GM12878 (cell line): ENCODE measurements at regions not wholly inside any gene's neighbourhood (a gene's known extent, or its start where the extent isn't known, plus 50 kb on each side); places are given as distances from the start of the nearest gene placed in this dataset.

Experiments used
- ATAC-seq: fragments of 200-7000 bp; cut with Tn5 transposase; 3 replicates; pipeline ENCODE4 v1.9.1; 2020; ENCODE audit warnings: mild to moderate bottlenecking, moderate library complexity
- BruUV-seq: library from RNA; stranded (reverse); fragments of 400-500 nt; replicated peaks from 2 replicates; lab custom pipeline; 2021; lab: Mats Ljungman, UMichigan
- CTCF ChIA-PET: fragments of 300-600 bp; sonication (Branson Sonifier 250); formaldehyde crosslinking; extraction: SDS; loops from one replicate; lab custom pipeline; 2021; ENCODE audit warnings: inconsistent platforms; lab: Yijun Ruan, JAX
- POLR2A ChIA-PET: fragments of 350-600 bp; formaldehyde crosslinking; extraction: SDS; loops from one replicate; lab custom pipeline; 2021; ENCODE audit warnings: inconsistent platforms; lab: Charles Lee
- RAD21 ChIA-PET: fragments of 300-600 bp; sonication (Branson Sonifier 250); formaldehyde crosslinking; loops from one replicate; lab custom pipeline; 2023; ENCODE audit warnings: antibody characterized with exemption; ENCODE audit not compliant: unreplicated experiment; lab: Charles Lee
- SMC1A ChIA-PET: fragments of 300-600 bp; sonication (Branson Sonifier 250); formaldehyde crosslinking; loops from one replicate; lab custom pipeline; 2023; ENCODE audit not compliant: unreplicated experiment, uncharacterized antibody; lab: Charles Lee
- DNase-seq: peaks from one replicate; pipeline ENCODE4 v3.0.0-alpha.2; 2011; ENCODE audit warnings: low read depth, low spot score
- FAIRE-seq: peaks from 3 replicates; lab custom pipeline; 2011; peaks lifted over from hg19 to GRCh38; lab: Jason Lieb, UNC
- H2AFZ ChIP-seq: 2 replicates; pipeline ENCODE4 v1.6.0; 2011; ENCODE audit warnings: low read depth, low read length, control low read depth; ENCODE audit not compliant: control insufficient read depth
- H3K27ac ChIP-seq: 2 replicates; pipeline ENCODE4 v1.5.1; 2011; ENCODE audit warnings: control low read depth; ENCODE audit not compliant: control insufficient read depth, insufficient read depth
- H3K27me3 ChIP-seq, 2 experiments: replicated peaks in 1 of 2; 2 replicates each; pipeline versions ENCODE4 v1.6.0 to v1.6.1; 2011; ENCODE audit warnings: low read length in 1 of 2; ENCODE audit not compliant: control insufficient read depth in 2 of 2, insufficient read depth in 2 of 2
- H3K36me3 ChIP-seq, 2 experiments: 2 replicates each; pipeline ENCODE4 v1.5.1; 2011; ENCODE audit warnings: low read length in 1 of 2; ENCODE audit not compliant: control insufficient read depth in 2 of 2, insufficient read depth in 2 of 2
- H3K4me1 ChIP-seq: 2 replicates; pipeline ENCODE4 v1.6.1; 2011; ENCODE audit warnings: mild to moderate bottlenecking, low read length, moderate library complexity, mixed read lengths; ENCODE audit not compliant: control insufficient read depth, insufficient read depth
- H3K4me2 ChIP-seq: 2 replicates; pipeline ENCODE4 v1.6.0; 2011; ENCODE audit warnings: control low read depth; ENCODE audit not compliant: control insufficient read depth, insufficient read depth
- H3K4me3 ChIP-seq: fragments of 200-600 bp; sonication (generic); 2 replicates; pipeline ENCODE4 v1.5.1; 2016
- H3K79me2 ChIP-seq: 2 replicates; pipeline ENCODE4 v1.6.0; 2011; ENCODE audit warnings: low read length; ENCODE audit not compliant: control insufficient read depth, insufficient read depth
- H3K9ac ChIP-seq: 2 replicates; pipeline ENCODE4 v1.8.0; 2011; ENCODE audit warnings: low read length, control low read depth, mixed read lengths; ENCODE audit not compliant: control insufficient read depth, insufficient read depth
- H3K9me3 ChIP-seq: replicated peaks from 3 replicates; pipeline ENCODE4 v1.5.1; 2011; ENCODE audit warnings: mild to moderate bottlenecking, low read length; ENCODE audit not compliant: control insufficient read depth, insufficient read depth
- H4K20me1 ChIP-seq: 2 replicates; pipeline ENCODE4 v1.6.0; 2011; ENCODE audit not compliant: control insufficient read depth, insufficient read depth
- CEBPB ChIP-seq, 2 experiments: fragments of 150-350 bp in 1 of 2; IDR thresholded peaks; 2 replicates each; pipeline ENCODE4 v1.6.1; 2012 to 2014; ENCODE audit warnings: low read depth in 2 of 2, low read length in 2 of 2, borderline replicate concordance in 1 of 2, inconsistent platforms in 1 of 2
- HDGF ChIP-seq: fragments of 450-650 bp; IDR thresholded peaks from 2 replicates; pipeline ENCODE4 v1.6.1; 2016; ENCODE audit warnings: antibody characterized with exemption
- IRF4 ChIP-seq: IDR thresholded peaks from 2 replicates; pipeline ENCODE4 v1.6.1; 2011; ENCODE audit warnings: low read depth, low read length
- LARP7 ChIP-seq: fragments of 450-650 bp; IDR thresholded peaks from 2 replicates; pipeline ENCODE4 v1.6.1; 2017; ENCODE audit warnings: mild to moderate bottlenecking
- MYB ChIP-seq: fragments of 150-350 bp; IDR thresholded peaks from 2 replicates; pipeline ENCODE4 v1.6.1; 2014; ENCODE audit warnings: mild to moderate bottlenecking, low read depth, low read length, borderline replicate concordance
- NFYB ChIP-seq: IDR thresholded peaks from 2 replicates; pipeline ENCODE4 v1.6.1; 2011; ENCODE audit warnings: low read depth, mild to moderate bottlenecking, low read length, improper control_type of control experiment, moderate library complexity; ENCODE audit not compliant: insufficient read depth
- PML ChIP-seq: IDR thresholded peaks from 2 replicates; pipeline ENCODE4 v1.6.1; 2012; ENCODE audit warnings: low read length, inconsistent platforms
- SMAD1 ChIP-seq: fragments of 450-650 bp; IDR thresholded peaks from 2 replicates; pipeline ENCODE4 v1.6.1; 2018; ENCODE audit warnings: mild to moderate bottlenecking, low read depth; ENCODE audit not compliant: partially characterized antibody
- SPI1 ChIP-seq: IDR thresholded peaks from 2 replicates; pipeline ENCODE4 v1.6.1; 2011; ENCODE audit warnings: low read depth, mild to moderate bottlenecking, low read length, moderate library complexity, borderline replicate concordance; ENCODE audit not compliant: insufficient read depth
- SREBF1 ChIP-seq: IDR thresholded peaks from 2 replicates; pipeline ENCODE4 v1.6.1; 2012; ENCODE audit warnings: mild to moderate bottlenecking, low read length
- TARDBP ChIP-seq: IDR thresholded peaks from 2 replicates; pipeline ENCODE4 v1.6.1; 2016; ENCODE audit warnings: borderline replicate concordance
- WRNIP1 ChIP-seq: IDR thresholded peaks from 2 replicates; pipeline ENCODE4 v1.6.1; 2011; ENCODE audit warnings: low read depth, low read length, improper control_type of control experiment, borderline replicate concordance
- WGBS: methylation state at CpG from one replicate; pipeline ENCODE4 v1.1.6; 2016; ENCODE audit warnings: low lambda C conversion rate; ENCODE audit not compliant: insufficient replicate concordance, insufficient coverage; ENCODE audit errors: missing lambda C conversion rate; 5-methylcytosine and 5-hydroxymethylcytosine counted together
- in situ Hi-C: fragments of 300-500 bp; cut with MboI; formaldehyde crosslinking; loops from 9 replicates; pipeline ENCODE4 v1.14.3; 2018; ENCODE audit warnings: mixed read lengths
- intact Hi-C: fragments of 100-400 bp; cut with micrococcal nuclease; formaldehyde crosslinking; loops from one replicate; pipeline ENCODE4 v1.14.2; 2022; ENCODE audit not compliant: unreplicated experiment
- TF ChIP-seq, protein P1 (sequence below), 3 experiments: IDR thresholded peaks in 2 of 3; conservative IDR thresholded peaks in 1 of 3; 2 replicates each; pipeline ENCODE4 v1.5.1; 2011; ENCODE audit warnings: low read depth in 3 of 3, low read length in 3 of 3, mild to moderate bottlenecking in 3 of 3, control low read depth in 2 of 3, moderate library complexity in 2 of 3, inconsistent platforms in 1 of 3, mixed read lengths in 1 of 3; ENCODE audit not compliant: control insufficient read depth in 2 of 3, insufficient read depth in 1 of 3; ENCODE audit errors: extremely low read depth in 1 of 3
- TF ChIP-seq, protein P2 (sequence below): IDR thresholded peaks from 2 replicates; pipeline ENCODE4 v1.6.1; 2011; ENCODE audit warnings: mild to moderate bottlenecking, low read depth, low read length, moderate library complexity; ENCODE audit not compliant: insufficient replicate concordance
- TF ChIP-seq, protein P3 (sequence below): fragments of 450-650 bp; IDR thresholded peaks from 2 replicates; pipeline ENCODE4 v1.6.1; 2016; ENCODE audit warnings: mild to moderate bottlenecking
- TF ChIP-seq, protein P4 (sequence below): fragments of 450-650 bp; IDR thresholded peaks from 2 replicates; pipeline ENCODE4 v1.6.1; 2017; ENCODE audit warnings: mild to moderate bottlenecking

DNA sequence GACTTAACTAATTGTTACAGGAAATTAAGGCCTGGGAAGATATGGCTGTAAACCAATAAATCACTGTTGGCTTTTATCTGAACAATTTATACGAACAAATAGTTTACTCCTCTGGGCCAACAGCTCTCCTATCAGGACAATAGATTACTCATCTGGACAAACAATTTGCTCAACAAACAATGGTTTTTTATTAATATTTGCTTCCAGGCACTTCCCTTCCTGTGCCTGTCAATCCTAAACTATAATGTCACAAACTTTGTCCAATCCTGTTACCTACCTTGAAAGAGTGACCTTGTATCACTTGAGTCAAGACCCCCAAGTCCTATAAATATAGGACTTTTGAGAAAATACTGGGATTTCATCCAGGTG is 87.6 kb upstream of the OR9Q1 start (continued):
- TF ChIP-seq, protein P1, sequence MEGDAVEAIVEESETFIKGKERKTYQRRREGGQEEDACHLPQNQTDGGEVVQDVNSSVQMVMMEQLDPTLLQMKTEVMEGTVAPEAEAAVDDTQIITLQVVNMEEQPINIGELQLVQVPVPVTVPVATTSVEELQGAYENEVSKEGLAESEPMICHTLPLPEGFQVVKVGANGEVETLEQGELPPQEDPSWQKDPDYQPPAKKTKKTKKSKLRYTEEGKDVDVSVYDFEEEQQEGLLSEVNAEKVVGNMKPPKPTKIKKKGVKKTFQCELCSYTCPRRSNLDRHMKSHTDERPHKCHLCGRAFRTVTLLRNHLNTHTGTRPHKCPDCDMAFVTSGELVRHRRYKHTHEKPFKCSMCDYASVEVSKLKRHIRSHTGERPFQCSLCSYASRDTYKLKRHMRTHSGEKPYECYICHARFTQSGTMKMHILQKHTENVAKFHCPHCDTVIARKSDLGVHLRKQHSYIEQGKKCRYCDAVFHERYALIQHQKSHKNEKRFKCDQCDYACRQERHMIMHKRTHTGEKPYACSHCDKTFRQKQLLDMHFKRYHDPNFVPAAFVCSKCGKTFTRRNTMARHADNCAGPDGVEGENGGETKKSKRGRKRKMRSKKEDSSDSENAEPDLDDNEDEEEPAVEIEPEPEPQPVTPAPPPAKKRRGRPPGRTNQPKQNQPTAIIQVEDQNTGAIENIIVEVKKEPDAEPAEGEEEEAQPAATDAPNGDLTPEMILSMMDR (IDR thresholded peaks at IDR 0.05 in 2 of 3, conservative IDR thresholded peaks at IDR 0.05 in 1 of 3; ENCODE audit: control insufficient read depth in 2 of 3, extremely low read depth in 1 of 3, insufficient read depth in 1 of 3, low read depth in 3 of 3, low read length in 3 of 3), result no peak

DNA sequence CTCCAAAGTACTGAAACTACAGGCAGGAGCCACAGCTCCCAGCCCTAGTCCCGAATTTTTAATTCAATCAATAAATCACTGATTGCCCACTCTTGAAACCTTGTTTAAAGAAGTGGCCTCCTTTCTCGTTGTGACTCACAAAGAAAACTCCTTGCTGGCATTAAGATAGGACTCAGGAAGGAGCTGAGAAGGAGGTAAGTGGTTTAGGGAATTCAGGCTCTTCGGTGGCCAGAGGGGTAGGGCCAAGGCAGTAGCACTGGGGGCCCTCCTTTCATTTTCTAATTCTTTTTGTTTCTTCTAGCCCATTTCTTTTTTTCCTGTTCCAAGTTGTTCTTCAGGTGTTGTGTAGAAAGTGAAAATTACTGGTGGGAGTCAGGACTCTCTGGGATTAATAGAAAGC is 86.2 kb upstream of the OR9Q1 start:
- in situ Hi-C loops (no loop called here), intact Hi-C loops (no loop called here)
- DNase-seq (no peak), ATAC-seq (no peak), FAIRE-seq (no peak)
- no peak overlapping the region for H3K4me3 ChIP-seq
- H3K9ac ChIP-seq, result no peak overlapping the region
- BruUV-seq, result no TSS peak
- H3K4me1 ChIP-seq, result no peaks in the 10 kb centered on the region
- WGBS, result 20% methylated on average over 3 of the region's 3 CpGs
- ChIA-PET SMC1A (no interaction called here), RAD21 (no interaction called here), POLR2A (no interaction called here), CTCF (no interaction called here)
- H3K36me3 ChIP-seq, result no peaks in the 10 kb centered on the region
- H4K20me1 ChIP-seq, result no peaks in the 10 kb centered on the region
- H3K9me3 ChIP-seq, result no peaks in the 10 kb centered on the region
- no peaks in the 10 kb centered on the region for H3K79me2 ChIP-seq
- peaks cover 0 to 2% of the 10 kb centered on the region in 2 experiments; a peak in 1 of 4 replicates for H3K27me3 ChIP-seq
- H2AFZ ChIP-seq, result no peak overlapping the region
- H3K27ac ChIP-seq, result no peak overlapping the region
- no peak overlapping the region for H3K4me2 ChIP-seq
- TF ChIP-seq TARDBP, result no peak
- TF ChIP-seq NFYB, result no peak
- TF ChIP-seq LARP7, result no peak
- no peak for TF ChIP-seq SMAD1
- TF ChIP-seq MYB, result no peak
- TF ChIP-seq SREBF1, result no peak
- TF ChIP-seq CEBPB (IDR thresholded peaks at IDR 0.05; ENCODE audit: borderline replicate concordance in 1 of 2, low read depth in 2 of 2, low read length in 2 of 2), result no peak
- TF ChIP-seq, protein P2, sequence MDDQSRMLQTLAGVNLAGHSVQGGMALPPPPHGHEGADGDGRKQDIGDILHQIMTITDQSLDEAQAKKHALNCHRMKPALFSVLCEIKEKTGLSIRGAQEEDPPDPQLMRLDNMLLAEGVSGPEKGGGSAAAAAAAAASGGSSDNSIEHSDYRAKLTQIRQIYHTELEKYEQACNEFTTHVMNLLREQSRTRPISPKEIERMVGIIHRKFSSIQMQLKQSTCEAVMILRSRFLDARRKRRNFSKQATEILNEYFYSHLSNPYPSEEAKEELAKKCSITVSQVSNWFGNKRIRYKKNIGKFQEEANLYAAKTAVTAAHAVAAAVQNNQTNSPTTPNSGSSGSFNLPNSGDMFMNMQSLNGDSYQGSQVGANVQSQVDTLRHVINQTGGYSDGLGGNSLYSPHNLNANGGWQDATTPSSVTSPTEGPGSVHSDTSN, result no peak
- TF ChIP-seq WRNIP1, result no peak
- TF ChIP-seq, protein P3, sequence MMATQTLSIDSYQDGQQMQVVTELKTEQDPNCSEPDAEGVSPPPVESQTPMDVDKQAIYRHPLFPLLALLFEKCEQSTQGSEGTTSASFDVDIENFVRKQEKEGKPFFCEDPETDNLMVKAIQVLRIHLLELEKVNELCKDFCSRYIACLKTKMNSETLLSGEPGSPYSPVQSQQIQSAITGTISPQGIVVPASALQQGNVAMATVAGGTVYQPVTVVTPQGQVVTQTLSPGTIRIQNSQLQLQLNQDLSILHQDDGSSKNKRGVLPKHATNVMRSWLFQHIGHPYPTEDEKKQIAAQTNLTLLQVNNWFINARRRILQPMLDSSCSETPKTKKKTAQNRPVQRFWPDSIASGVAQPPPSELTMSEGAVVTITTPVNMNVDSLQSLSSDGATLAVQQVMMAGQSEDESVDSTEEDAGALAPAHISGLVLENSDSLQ, result no peak
- TF ChIP-seq IRF4, result no peak
- TF ChIP-seq HDGF, result no peak
- TF ChIP-seq, protein P4, sequence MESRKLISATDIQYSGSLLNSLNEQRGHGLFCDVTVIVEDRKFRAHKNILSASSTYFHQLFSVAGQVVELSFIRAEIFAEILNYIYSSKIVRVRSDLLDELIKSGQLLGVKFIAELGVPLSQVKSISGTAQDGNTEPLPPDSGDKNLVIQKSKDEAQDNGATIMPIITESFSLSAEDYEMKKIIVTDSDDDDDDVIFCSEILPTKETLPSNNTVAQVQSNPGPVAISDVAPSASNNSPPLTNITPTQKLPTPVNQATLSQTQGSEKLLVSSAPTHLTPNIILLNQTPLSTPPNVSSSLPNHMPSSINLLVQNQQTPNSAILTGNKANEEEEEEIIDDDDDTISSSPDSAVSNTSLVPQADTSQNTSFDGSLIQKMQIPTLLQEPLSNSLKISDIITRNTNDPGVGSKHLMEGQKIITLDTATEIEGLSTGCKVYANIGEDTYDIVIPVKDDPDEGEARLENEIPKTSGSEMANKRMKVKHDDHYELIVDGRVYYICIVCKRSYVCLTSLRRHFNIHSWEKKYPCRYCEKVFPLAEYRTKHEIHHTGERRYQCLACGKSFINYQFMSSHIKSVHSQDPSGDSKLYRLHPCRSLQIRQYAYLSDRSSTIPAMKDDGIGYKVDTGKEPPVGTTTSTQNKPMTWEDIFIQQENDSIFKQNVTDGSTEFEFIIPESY, result no peak
- TF ChIP-seq SPI1, result no peak
- no peak for TF ChIP-seq PML
